CD4-positive, CD25-positive, alpha-beta regulatory T cell (primary cell): ENCODE measurements at regions not wholly inside any gene's neighbourhood (a gene's known extent, or its start where the extent isn't known, plus 50 kb on each side); places are given as distances from the start of the nearest gene placed in this dataset.

Experiments
- ATAC-seq, 2 donors: fragments of 150-1000 bp; cut with Tn5 transposase; one replicate each; pipeline ENCODE4 v1.10.0; 2021; ENCODE audit warnings: low read depth in 2 of 2, moderate number of reproducible peaks in 2 of 2, moderate library complexity in 1 of 2
- DNase-seq, 3 donors: peaks; one replicate each; pipeline versions ENCODE4 v3.0.0 to v3.0.0-alpha.2; 2012 to 2022; ENCODE audit warnings: mixed read lengths in 1 of 3
- H3K27ac ChIP-seq: one replicate; pipeline ENCODE4 v1.7.0; 2013; ENCODE audit warnings: mild to moderate bottlenecking, low read length; ENCODE audit not compliant: insufficient read depth, poor library complexity, severe bottlenecking
- H3K27me3 ChIP-seq: one replicate; pipeline ENCODE4 v1.7.0; 2013; ENCODE audit warnings: low read length; ENCODE audit not compliant: control insufficient read depth, insufficient read depth
- H3K36me3 ChIP-seq: one replicate; pipeline ENCODE4 v1.7.0; 2013; ENCODE audit warnings: mild to moderate bottlenecking, low read length, moderate library complexity; ENCODE audit not compliant: control insufficient read depth, insufficient read depth
- H3K4me1 ChIP-seq: 2 replicates; pipeline ENCODE4 v1.7.0; 2013; ENCODE audit warnings: mild to moderate bottlenecking, low read length; ENCODE audit not compliant: insufficient read depth, control insufficient read depth, poor library complexity, severe bottlenecking
- H3K4me3 ChIP-seq: one replicate; pipeline ENCODE4 v1.7.0; 2013; ENCODE audit warnings: low read depth, mild to moderate bottlenecking, low read length, moderate library complexity
- H3K9me3 ChIP-seq, 2 experiments: 1 replicate in 1 of 2; 2 replicates in 1 of 2; pipeline ENCODE4 v1.7.0; 2013; ENCODE audit warnings: low read length in 2 of 2, mild to moderate bottlenecking in 1 of 2, moderate library complexity in 1 of 2; ENCODE audit not compliant: control insufficient read depth in 2 of 2
- H3K27ac Mint-ChIP-seq, 3 donors: one replicate each; pipeline ENCODE4 v1.8.0; 2020 to 2022; ENCODE audit warnings: mild to moderate bottlenecking in 3 of 3, mixed read lengths in 3 of 3, moderate library complexity in 2 of 3
- H3K27me3 Mint-ChIP-seq: one replicate; pipeline ENCODE4 v1.8.0; 2022; ENCODE audit warnings: mild to moderate bottlenecking, mixed read lengths
- H3K36me3 Mint-ChIP-seq: one replicate; pipeline ENCODE4 v1.8.0; 2020; ENCODE audit warnings: mixed read lengths
- H3K4me1 Mint-ChIP-seq, 4 donors: one replicate each; pipeline ENCODE4 v1.8.0; 2020 to 2022; ENCODE audit warnings: mixed read lengths in 4 of 4, mild to moderate bottlenecking in 1 of 4
- H3K4me3 Mint-ChIP-seq, 4 donors: one replicate each; pipeline ENCODE4 v1.8.0; 2020 to 2022; ENCODE audit warnings: mild to moderate bottlenecking in 4 of 4, mixed read lengths in 4 of 4, moderate library complexity in 3 of 4
- H3K9me3 Mint-ChIP-seq, 7 donors: one replicate each; pipeline ENCODE4 v1.8.0; 2020 to 2022; ENCODE audit warnings: mixed read lengths in 7 of 7, mild to moderate bottlenecking in 3 of 7, moderate library complexity in 2 of 7

GRCh38 chr2:220273082-220273481 lies 645.7 kb downstream of the SLC4A3 start:
- no peaks in the 10 kb centered on the region for H3K4me1 Mint-ChIP-seq
- DNase-seq, result no peak
- no peak for ATAC-seq

GRCh38 chr2:220275454-220275853 lies 648.0 kb downstream of the SLC4A3 start:
- H3K36me3 Mint-ChIP-seq, result no peaks in the 10 kb centered on the region
- H3K4me1 ChIP-seq, result no peaks in the 10 kb centered on the region
- no peak overlapping the region for H3K4me3 Mint-ChIP-seq
- no peaks in the 10 kb centered on the region for H3K4me1 Mint-ChIP-seq
- H3K27me3 ChIP-seq, result no peaks in the 10 kb centered on the region
- H3K27ac Mint-ChIP-seq, result no peak overlapping the region
- H3K9me3 ChIP-seq, result no peaks in the 10 kb centered on the region
- H3K9me3 Mint-ChIP-seq, result peaks cover 0 to 3% (median 0%) of the 10 kb centered on the region in 7 donors
- no peak overlapping the region for H3K4me3 ChIP-seq
- DNase-seq (no peak), ATAC-seq (no peak)
- H3K36me3 ChIP-seq, result no peaks in the 10 kb centered on the region
- no peak overlapping the region for H3K27ac ChIP-seq
- no peaks in the 10 kb centered on the region for H3K27me3 Mint-ChIP-seq

More at GRCh38 chr2:220273082-220273481, 645.7 kb downstream of the SLC4A3 start:
- Mint-ChIP-seq H3K27ac (no peak overlapping the region), H3K36me3 (no peaks in the 10 kb centered on the region), H3K4me3 (no peak overlapping the region), H3K9me3 (peaks cover 0 to 5% (median 0%) of the 10 kb centered on the region in 7 donors), H3K27me3 (no peaks in the 10 kb centered on the region)
- no peaks in the 10 kb centered on the region for H3K27me3 ChIP-seq
- H3K4me3 ChIP-seq, result no peak overlapping the region
- H3K27ac ChIP-seq, result no peak overlapping the region
- no peaks in the 10 kb centered on the region for H3K36me3 ChIP-seq
- no peaks in the 10 kb centered on the region for H3K4me1 ChIP-seq
- no peaks in the 10 kb centered on the region for H3K9me3 ChIP-seq

DNA sequence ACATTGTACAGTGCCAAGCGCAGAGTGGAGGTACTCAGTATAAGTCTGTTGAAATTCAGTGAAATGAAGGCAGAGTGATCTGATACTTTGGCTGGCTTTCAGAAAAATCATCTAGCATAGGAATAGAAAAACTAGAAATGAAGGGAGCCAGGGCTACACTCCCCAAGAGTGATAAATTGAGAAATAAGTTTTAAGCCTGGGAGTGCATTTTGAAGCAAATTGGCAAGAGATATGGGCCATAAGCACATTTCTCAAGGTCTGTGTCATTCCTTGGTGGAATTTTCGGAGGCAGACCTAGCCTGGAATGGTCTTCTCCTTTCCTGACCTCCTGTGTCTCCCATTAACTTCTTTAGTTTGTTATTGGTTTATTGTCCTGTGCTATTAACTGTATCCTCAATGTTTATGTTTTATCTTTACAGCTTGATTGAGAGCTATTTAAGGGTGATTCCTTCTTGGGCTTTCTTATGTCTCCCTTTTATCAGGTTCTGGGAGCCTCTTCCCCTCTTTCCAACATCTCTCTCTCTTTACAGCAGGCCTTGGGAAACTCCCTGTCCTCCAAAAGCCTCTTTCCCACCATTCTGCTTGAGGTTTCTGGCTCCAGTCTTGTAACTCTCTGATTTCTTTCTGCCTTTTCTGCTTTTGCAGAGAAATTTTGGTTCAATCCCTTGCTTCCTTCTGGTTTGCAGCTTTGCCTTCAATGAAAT lies 649.5 kb downstream of the SLC4A3 start:
- Mint-ChIP-seq H3K4me1 (no peaks in the 10 kb centered on the region), H3K27ac (no peak overlapping the region), H3K27me3 (no peaks in the 10 kb centered on the region), H3K4me3 (no peak overlapping the region), H3K36me3 (no peaks in the 10 kb centered on the region), H3K9me3 (peaks cover 0 to 5% (median 0%) of the 10 kb centered on the region in 7 donors)
- no peak overlapping the region for H3K27ac ChIP-seq
- no peaks in the 10 kb centered on the region for H3K9me3 ChIP-seq
- no peaks in the 10 kb centered on the region for H3K36me3 ChIP-seq
- H3K4me3 ChIP-seq, result no peak overlapping the region
- ATAC-seq (no peak), DNase-seq (no peak)
- H3K4me1 ChIP-seq, result no peaks in the 10 kb centered on the region
- no peaks in the 10 kb centered on the region for H3K27me3 ChIP-seq

GRCh38 chr2:220277445-220277975 lies 650.1 kb downstream of the SLC4A3 start:
- no peaks in the 10 kb centered on the region for H3K4me1 ChIP-seq
- peaks cover 0 to 5% (median 0%) of the 10 kb centered on the region in 7 donors for H3K9me3 Mint-ChIP-seq
- no peak overlapping the region for H3K4me3 ChIP-seq
- H3K4me1 Mint-ChIP-seq, result no peaks in the 10 kb centered on the region
- no peaks in the 10 kb centered on the region for H3K27me3 ChIP-seq
- no peaks in the 10 kb centered on the region for H3K36me3 Mint-ChIP-seq
- no peaks in the 10 kb centered on the region for H3K27me3 Mint-ChIP-seq
- no peak overlapping the region for H3K4me3 Mint-ChIP-seq
- no peaks in the 10 kb centered on the region for H3K36me3 ChIP-seq
- no peak for DNase-seq
- ATAC-seq, result no peak
- no peaks in the 10 kb centered on the region for H3K9me3 ChIP-seq
- no peak overlapping the region for H3K27ac ChIP-seq
- H3K27ac Mint-ChIP-seq, result no peak overlapping the region

- Mint-ChIP-seq H3K27me3 (no peaks in the 10 kb centered on the region), H3K36me3 (no peaks in the 10 kb centered on the region), H3K9me3 (peaks cover 0 to 5% (median 0%) of the 10 kb centered on the region in 7 donors), H3K4me1 (no peaks in the 10 kb centered on the region), H3K4me3 (no peak overlapping the region), H3K27ac (no peak overlapping the region)
- Histone ChIP-seq H3K27me3 (no peaks in the 10 kb centered on the region), H3K4me3 (no peak overlapping the region), H3K27ac (no peak overlapping the region), H3K36me3 (no peaks in the 10 kb centered on the region), H3K9me3 (no peaks in the 10 kb centered on the region), H3K4me1 (no peaks in the 10 kb centered on the region)
- DNase-seq (no peak), ATAC-seq (no peak)
Observed at GRCh38 chr2:220278022-220278421, 650.6 kb downstream of the SLC4A3 start.

DNA sequence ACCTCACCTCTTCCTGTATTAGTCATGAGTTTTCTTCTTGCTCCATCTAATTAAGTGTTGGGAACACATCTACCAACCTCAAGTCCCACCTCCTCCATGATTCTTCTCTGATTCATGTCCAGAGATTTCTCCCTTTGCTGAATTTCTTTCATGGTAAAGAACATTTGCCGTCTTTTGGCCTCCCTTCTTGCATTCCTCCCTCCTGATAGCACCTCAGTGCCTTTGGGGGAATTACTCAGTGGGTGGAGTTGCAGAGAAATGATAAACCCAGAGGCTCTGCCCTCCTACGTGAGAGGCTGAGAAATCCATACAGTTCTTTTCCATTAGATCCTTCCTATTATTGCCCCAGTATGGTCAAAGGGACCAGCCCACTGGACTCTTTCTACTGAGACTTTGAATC lies 651.9 kb downstream of the SLC4A3 start:
- H3K27ac ChIP-seq, result no peak overlapping the region
- Mint-ChIP-seq H3K4me1 (no peaks in the 10 kb centered on the region), H3K27ac (no peak overlapping the region), H3K9me3 (peaks cover 0 to 5% (median 0%) of the 10 kb centered on the region in 7 donors), H3K36me3 (no peaks in the 10 kb centered on the region), H3K4me3 (no peak overlapping the region), H3K27me3 (no peaks in the 10 kb centered on the region)
- no peak overlapping the region for H3K4me3 ChIP-seq
- ATAC-seq, result no peak
- no peaks in the 10 kb centered on the region for H3K36me3 ChIP-seq
- no peaks in the 10 kb centered on the region for H3K4me1 ChIP-seq
- no peaks in the 10 kb centered on the region for H3K27me3 ChIP-seq
- no peak for DNase-seq
- no peaks in the 10 kb centered on the region for H3K9me3 ChIP-seq

- ATAC-seq, result no peak
- H3K9me3 Mint-ChIP-seq, result peaks cover 0 to 5% (median 0%) of the 10 kb centered on the region in 7 donors
- H3K27ac Mint-ChIP-seq, result no peak overlapping the region
- H3K27ac ChIP-seq, result no peak overlapping the region
- H3K27me3 Mint-ChIP-seq, result no peaks in the 10 kb centered on the region
- no peaks in the 10 kb centered on the region for H3K4me1 Mint-ChIP-seq
- no peaks in the 10 kb centered on the region for H3K36me3 ChIP-seq
- no peak for DNase-seq
- H3K4me3 Mint-ChIP-seq, result no peak overlapping the region
- no peaks in the 10 kb centered on the region for H3K36me3 Mint-ChIP-seq
- H3K4me1 ChIP-seq, result no peaks in the 10 kb centered on the region
- H3K4me3 ChIP-seq, result no peak overlapping the region
- no peaks in the 10 kb centered on the region for H3K27me3 ChIP-seq
- H3K9me3 ChIP-seq, result no peaks in the 10 kb centered on the region
Observed at GRCh38 chr2:220279840-220280239, 652.4 kb downstream of the SLC4A3 start.

GRCh38 chr2:220280736-220281135 lies 653.3 kb downstream of the SLC4A3 start:
- no peak for ATAC-seq
- Mint-ChIP-seq H3K9me3 (peaks cover 0 to 3% (median 0%) of the 10 kb centered on the region in 7 donors), H3K4me1 (no peaks in the 10 kb centered on the region)

More at GRCh38 chr2:220280736-220281135, 653.3 kb downstream of the SLC4A3 start:
- Histone ChIP-seq H3K27ac (no peak overlapping the region), H3K9me3 (no peaks in the 10 kb centered on the region), H3K4me1 (no peaks in the 10 kb centered on the region), H3K36me3 (no peaks in the 10 kb centered on the region), H3K4me3 (no peak overlapping the region), H3K27me3 (no peaks in the 10 kb centered on the region)
- Mint-ChIP-seq H3K27me3 (no peaks in the 10 kb centered on the region), H3K4me3 (no peak overlapping the region), H3K36me3 (no peaks in the 10 kb centered on the region), H3K27ac (no peak overlapping the region)
- DNase-seq, result no peak
